Loucy (cell line): ENCODE measurements at regions not wholly inside any gene's neighbourhood (a gene's known extent, or its start where the extent isn't known, plus 50 kb on each side); places are given as distances from the start of the nearest gene placed in this dataset.

Source experiments
- EZH2phosphoT487 ChIP-seq: fragments of 200-600 bp; IDR thresholded peaks from 2 replicates; pipeline ENCODE4 v1.6.1; 2018; ENCODE audit warnings: antibody characterized with exemption, mild to moderate bottlenecking, moderate library complexity, borderline replicate concordance
- TF ChIP-seq, protein P1 (sequence below): fragments of 200-600 bp; sonication (generic); conservative IDR thresholded peaks from 2 replicates; pipeline ENCODE4 v1.5.1; 2014; ENCODE audit warnings: mild to moderate bottlenecking, antibody characterized with exemption, low read length

DNA sequence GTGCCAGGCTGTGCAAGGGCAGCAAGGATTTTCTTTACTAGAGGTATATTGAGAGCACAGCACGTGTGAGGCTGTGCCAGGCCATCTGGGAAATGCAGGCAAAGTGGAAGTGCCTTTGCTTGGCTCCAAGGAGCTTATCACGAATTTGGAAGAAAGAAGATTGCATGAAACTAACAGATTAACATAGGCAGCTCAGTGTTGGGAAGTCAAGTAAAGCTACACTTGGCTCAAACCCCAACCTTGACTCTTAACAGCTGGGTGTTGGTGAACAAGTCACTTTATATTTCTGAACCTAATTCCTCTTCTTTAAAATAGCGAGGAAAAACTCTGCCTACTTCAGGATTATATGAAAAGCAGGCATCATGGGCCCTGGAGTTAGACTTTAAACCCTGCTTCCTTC lies 105.2 kb downstream of the PLCE1 start:
- TF ChIP-seq, protein P1, sequence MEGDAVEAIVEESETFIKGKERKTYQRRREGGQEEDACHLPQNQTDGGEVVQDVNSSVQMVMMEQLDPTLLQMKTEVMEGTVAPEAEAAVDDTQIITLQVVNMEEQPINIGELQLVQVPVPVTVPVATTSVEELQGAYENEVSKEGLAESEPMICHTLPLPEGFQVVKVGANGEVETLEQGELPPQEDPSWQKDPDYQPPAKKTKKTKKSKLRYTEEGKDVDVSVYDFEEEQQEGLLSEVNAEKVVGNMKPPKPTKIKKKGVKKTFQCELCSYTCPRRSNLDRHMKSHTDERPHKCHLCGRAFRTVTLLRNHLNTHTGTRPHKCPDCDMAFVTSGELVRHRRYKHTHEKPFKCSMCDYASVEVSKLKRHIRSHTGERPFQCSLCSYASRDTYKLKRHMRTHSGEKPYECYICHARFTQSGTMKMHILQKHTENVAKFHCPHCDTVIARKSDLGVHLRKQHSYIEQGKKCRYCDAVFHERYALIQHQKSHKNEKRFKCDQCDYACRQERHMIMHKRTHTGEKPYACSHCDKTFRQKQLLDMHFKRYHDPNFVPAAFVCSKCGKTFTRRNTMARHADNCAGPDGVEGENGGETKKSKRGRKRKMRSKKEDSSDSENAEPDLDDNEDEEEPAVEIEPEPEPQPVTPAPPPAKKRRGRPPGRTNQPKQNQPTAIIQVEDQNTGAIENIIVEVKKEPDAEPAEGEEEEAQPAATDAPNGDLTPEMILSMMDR = no peak
- TF ChIP-seq EZH2phosphoT487 = no peak
